ENCODE measurements at regions not wholly inside any gene's neighbourhood (a gene's known extent, or its start where the extent isn't known, plus 50 kb on each side); places are given as distances from the start of the nearest gene placed in this dataset.
"Not testable (repeated sequence)": the region's sequence is repeated elsewhere in the genome, so short reads cannot be mapped to it uniquely, and the experiment has no call there.

- DNase-seq (ENCODE audit: low read depth) = no peak
Measured at GRCh38 chr2:2663401-2664036, 332.4 kb upstream of the MYT1L start.

DNA sequence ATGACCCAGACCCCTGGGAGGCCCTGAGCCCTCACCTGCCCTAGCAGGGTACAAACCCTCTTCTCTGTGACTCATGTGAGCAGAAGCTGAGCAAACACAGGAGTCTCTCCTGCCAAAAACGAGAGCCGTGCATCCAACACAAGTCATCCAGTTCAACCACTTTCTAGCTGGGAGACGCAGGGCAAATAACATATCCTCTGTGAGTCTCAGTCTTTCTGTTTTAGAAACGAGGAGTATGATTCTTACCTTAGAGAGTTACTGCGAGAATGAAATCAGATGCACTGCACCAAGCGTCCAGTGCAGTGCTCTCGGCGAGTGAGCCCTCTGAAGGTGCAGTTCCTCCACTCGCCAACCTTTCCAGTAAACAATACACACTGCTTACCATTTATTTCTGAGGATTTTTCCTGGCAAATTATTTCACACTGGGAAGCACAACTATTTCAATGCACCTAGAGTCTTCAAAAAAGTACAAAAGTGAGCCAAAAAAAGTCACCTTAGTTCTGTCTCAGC, 331.8 kb upstream of the MYT1L start:
- DNase-seq (ENCODE audit: low read depth) = no peak

DNA sequence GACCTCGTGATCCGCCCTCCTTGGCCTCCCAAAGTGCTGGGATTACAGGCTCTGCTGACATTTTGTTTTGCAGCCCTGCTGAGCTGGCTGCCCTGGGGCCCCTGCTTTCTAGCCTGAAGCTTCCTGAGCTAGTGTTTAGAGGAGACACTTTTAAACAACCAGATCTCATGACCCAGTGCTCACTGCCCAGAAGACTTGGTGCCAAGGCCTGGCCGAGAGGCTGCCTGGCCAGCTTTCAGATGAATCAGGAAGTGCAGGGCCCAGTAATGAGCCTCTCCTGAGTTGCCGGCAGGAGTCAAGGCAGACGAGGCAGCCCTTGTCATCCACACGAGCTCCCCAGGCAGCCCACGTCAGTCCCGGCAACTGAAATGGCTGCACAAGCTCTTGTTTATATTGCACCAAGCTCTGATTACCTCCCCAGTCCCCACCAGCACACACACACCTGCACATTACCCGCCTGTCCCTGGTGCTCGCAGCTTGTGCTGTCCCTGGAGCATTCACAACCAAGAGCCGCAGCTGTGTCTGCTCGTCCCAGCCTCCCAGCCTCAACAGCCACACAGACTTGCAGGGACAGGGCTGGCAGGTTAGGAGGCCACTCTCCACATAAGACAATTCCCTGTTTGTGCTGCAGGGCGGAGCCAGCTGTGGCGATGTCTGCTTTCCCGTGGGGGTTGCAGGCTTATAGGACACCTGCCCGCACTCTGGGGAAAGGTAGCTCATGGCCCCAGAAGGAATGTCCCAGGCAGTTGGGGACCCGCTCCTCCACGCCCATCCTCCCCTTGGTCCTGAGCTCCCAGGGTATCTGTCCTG, 331.2 kb upstream of the MYT1L start:
- DNase-seq (ENCODE audit: low read depth) = no peak

- DNase-seq (ENCODE audit: low read depth) = no peak
Measured at GRCh38 chr2:2660789-2661355, 329.8 kb upstream of the MYT1L start.

DNA sequence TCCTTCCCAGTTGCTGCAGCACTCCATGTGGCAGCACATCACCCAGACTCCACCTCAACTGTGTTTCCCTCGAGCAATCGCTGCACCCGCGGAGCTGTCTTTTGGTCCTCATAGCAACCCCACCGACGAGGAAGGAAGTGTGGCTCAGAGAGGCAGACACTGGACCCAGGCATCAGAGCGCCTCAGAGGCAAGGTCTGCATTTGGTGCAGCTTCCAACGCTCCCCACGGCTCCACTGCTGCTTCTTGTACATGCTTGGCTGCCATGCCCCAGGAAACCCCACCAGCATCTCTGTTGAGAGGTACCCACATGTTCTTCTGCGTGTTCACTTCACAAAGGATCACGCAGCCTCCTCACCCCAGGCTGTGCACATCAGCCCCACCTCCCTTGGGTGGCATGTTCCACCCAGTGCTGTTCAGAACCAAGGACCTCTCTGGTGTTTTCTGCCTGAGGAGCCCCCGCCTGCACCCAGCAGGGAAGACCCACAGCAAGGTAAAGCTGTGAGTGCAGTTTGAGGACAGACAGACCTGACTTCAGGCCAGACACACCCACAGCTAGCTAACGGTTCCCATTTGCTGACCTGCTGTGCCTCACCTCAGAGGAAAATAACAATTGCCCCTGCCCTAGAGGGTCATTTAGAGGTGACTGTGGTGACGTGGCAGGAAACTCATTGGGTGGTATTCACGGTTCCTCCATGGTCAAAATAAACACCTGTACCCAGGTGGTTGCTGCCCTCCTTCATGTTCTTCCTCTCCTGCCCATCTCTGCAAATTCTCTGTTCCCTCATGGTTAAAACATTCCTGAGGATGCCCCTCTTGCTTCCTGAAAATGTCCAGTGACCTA, 326.3 kb upstream of the MYT1L start:
- DNase-seq (ENCODE audit: low read depth) = no peak

- DNase-seq (ENCODE audit: low read depth) = no peak
Measured at GRCh38 chr2:2656115-2657011, 325.3 kb upstream of the MYT1L start.

DNA sequence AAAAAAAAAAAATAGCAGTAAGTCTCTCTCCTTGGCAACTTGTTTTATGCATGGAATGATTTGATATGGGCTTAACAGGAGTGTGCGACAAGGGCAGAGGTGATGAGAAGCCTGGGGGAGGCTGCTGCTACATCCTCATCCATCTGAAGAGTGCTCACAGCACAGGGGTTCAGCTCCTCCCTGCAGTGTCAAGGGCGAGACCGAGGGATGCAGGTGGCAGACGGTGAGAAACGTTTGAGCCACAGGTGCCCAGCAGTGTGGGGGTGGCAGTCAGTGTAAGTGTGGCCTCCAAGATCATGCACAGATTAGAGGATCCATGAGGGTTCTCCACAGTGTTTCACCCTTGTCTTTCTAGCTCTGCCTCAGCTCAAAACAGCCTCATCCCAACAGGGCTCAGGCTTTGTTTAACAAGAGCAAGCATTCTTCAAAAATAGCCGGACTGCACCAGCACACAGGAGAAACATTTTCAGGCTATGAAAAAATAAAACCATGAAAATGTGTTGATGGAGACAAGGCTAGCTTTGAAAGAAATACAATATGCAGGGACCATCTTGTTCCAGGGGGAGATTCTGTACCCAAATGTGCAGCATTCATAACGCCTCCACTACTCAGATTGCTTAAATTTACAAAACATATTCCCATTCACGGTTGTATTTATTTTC, 324.5 kb upstream of the MYT1L start:
- no peak for DNase-seq (ENCODE audit: low read depth)

- no peak for DNase-seq (ENCODE audit: low read depth)
Measured at GRCh38 chr2:2653231-2653630, 322.2 kb upstream of the MYT1L start.

GRCh38 chr2:2650608-2651375, 319.7 kb upstream of the MYT1L start:
- no peak for DNase-seq (ENCODE audit: low read depth)

- no peak for DNase-seq (ENCODE audit: low read depth)
Measured at GRCh38 chr2:2649109-2650072, 318.3 kb upstream of the MYT1L start.

DNA sequence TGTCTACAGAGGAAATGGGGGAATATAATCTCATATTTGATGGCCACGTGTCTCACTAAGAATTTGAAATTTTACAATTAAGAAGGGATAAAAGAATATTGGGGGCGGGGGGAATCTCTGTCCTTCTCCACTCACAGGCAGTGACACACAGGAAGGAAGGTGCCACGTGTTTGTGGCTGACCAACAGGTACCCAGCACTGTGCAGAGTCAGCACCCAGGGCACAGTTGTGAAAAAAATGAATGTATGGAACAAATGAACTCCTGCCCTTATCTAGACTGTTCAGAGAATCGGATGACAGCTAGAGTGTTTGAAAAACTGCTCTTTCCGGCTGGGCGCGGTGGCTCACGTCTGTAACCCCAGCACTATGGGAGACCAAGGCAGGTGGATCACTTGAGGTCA, 317.0 kb upstream of the MYT1L start:
- no peak for DNase-seq (ENCODE audit: low read depth)

DNA sequence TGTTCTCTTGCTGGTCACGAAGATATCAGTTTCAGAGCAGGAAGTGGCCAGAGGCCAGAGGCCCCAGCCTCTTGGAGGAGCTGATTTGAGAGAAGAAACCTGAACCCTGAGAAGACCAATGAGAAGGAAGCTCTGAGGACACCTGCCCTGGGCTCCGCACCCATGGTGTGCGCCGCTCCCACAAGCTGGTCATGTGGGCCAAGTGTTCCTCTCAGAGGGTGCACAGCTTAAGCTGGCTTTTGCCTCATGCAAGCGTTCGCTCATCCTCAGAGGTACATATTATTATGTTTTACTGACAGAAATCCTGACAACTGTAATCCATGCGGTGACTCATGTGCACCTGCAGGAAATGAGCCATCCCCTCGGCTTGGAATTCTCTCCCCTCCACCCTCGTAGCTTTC, 316.1 kb upstream of the MYT1L start:
- DNase-seq (ENCODE audit: low read depth) = no peak

DNA sequence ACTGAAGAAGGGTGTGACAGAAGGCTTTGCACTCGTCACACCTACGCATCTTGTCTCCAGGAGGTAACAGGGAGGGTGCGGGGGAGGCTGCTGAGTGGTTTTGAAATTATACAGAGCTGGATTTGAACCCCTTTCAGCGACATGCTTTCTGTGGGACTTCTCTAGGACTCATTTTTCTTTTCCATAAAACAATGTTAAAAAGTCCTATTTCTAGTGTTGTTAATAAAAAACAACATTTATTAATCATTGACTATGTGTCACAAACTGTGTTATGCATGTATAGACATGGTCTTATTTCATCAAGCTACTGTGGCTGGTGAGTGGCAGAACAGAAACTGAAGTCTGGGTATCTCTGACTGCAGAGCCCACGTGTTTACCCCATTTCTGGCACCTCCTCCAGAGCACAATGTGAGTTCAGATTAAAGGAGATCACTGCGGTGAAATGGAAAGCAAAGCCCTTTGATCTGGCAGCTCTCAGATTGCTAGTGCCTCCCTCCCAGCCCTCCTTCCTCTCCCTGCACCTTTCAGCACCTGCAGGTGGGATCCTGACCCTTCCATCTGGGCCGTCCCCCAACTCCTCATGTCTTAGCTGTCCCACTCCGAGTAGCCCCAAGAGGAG, 315.5 kb upstream of the MYT1L start:
- no peak for DNase-seq (ENCODE audit: low read depth)

GRCh38 chr2:2645162-2645855, 314.2 kb upstream of the MYT1L start:
- no peak for DNase-seq (ENCODE audit: low read depth)

DNA sequence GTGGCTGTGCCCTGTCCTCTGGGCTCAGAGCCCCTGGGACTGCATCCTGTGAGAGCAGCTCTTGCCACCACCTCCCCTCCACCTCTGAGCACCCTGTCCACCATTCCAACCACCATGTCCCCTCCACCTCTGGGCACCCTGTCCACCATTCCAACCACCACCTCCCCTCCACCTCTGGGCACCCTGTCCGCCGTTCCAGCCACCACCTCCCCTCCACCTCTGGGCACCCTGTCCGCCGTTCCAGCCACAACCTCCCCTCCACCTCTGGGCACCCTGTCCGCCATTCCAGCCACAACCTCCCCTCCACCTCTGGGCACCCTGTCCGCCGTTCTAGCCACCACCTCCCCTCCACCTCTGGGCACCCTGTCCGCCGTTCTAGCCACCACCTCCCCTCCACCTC, 313.7 kb upstream of the MYT1L start:
- DNase-seq (ENCODE audit: low read depth) = not testable (repeated sequence)

DNA sequence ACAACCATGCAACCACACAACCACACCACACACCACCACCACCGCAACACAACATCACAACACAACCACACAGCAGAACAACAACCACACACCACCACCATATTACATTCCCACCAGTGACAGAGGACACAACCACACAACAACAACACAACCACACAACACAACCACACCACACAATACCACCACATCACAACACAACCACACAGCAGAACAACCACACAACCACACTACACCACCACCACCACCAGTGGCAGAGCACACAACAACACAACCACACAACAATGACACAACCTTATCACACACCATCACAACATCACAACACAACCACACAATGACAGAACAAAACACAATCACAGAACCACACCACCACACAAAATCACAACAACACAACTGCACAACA, 313.0 kb upstream of the MYT1L start:
- no peak for DNase-seq (ENCODE audit: low read depth)

All from T-helper 22 cell (primary cell).